ENCODE measurements at regions not wholly inside any gene's neighbourhood (a gene's known extent, or its start where the extent isn't known, plus 50 kb on each side); places are given as distances from the start of the nearest gene placed in this dataset.

DNA sequence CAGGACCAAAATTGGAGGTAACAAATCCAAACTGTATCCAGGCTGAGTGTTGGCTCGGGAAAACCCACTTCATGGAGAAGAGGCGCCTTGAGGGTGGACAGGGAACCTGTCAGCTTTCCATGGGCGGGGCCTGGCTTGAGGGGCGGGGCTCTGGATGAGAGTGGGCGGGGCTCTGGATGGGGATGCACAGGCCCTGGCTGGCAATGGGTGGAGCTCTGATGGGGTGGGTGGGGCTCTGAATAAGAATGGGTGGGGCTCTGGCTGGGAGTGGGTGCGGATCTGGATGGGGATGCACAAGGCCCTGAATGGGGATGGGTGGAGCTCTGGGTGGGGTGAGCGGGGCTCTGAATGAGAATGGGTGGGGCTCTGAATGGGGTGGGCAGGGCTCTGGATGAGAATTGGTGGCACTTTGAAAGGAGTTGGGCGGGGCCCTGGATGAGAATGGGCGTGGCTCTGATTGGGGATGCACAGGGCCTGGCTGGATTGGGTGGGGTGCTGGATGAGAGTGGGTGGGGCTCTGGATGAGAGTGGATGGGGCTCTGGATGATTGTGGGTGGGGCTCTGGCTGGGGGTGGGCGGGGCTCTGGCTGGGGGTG, 96.6 kb upstream of the NPTX2 start:
- intact Hi-C loops (cut with DNase I): no loop called here
- DNase-seq: no peak
- Histone ChIP-seq H3K4me3 (no peak overlapping the region), H3K9me3 (no peaks in the 10 kb centered on the region), H3K36me3 (no peaks in the 10 kb centered on the region), H3K27me3 (peaks cover 0 to 5% (median 0%) of the 10 kb centered on the region in 4 donors), H3K27ac (no peak overlapping the region), H3K4me1 (no peaks in the 10 kb centered on the region)
- TF ChIP-seq, protein P1, sequence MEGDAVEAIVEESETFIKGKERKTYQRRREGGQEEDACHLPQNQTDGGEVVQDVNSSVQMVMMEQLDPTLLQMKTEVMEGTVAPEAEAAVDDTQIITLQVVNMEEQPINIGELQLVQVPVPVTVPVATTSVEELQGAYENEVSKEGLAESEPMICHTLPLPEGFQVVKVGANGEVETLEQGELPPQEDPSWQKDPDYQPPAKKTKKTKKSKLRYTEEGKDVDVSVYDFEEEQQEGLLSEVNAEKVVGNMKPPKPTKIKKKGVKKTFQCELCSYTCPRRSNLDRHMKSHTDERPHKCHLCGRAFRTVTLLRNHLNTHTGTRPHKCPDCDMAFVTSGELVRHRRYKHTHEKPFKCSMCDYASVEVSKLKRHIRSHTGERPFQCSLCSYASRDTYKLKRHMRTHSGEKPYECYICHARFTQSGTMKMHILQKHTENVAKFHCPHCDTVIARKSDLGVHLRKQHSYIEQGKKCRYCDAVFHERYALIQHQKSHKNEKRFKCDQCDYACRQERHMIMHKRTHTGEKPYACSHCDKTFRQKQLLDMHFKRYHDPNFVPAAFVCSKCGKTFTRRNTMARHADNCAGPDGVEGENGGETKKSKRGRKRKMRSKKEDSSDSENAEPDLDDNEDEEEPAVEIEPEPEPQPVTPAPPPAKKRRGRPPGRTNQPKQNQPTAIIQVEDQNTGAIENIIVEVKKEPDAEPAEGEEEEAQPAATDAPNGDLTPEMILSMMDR (IDR thresholded peaks at IDR 0.05): no peak
- no peak for TF ChIP-seq POLR2A (IDR thresholded peaks at IDR 0.05)
- whole genome bisulfite sequencing, 2 donors: 81 to 82% methylated on average over 7 to 8 of the region's 10 CpGs

DNA sequence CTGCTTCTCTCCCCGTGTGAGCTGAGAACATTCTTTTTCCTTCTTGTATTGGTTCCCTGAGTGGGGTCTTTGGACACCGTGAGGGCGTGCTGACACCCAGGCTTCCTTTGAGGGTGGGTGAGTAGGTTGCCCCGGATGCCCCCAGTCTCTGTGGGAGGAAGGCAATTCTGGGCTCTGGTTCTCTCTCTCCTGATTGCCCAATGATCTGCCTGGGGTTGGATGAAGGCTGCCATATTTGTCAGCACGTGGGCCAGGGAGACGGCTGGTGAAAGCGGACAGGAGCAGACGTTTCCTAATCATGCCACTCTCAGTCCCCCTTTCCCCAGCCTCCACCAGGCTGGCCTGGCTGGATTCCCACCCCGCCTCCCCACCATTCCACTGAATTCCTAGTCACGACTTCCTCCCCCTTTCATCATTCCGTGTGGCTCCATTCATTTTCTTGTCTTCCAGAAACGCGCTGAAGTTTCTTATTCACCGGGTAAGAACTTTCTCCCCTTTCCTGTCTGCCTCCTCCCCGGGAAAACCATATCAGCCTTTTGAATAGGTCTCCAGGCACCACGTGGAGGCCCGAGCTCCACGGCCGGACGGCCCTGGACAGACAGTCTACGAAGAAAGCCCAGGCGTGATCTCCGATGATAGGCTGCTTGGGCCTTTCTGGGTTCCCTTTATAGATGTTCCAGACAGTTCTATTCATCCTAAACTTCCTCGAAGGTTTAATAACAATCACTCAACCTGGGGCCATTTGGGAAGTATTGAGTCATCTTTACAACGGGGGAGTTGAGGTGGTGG, 98.7 kb upstream of the NPTX2 start:
- Histone ChIP-seq H3K36me3 (no peaks in the 10 kb centered on the region), H3K4me3 (no peak overlapping the region), H3K9me3 (no peaks in the 10 kb centered on the region), H3K27me3 (peaks cover 0 to 5% (median 0%) of the 10 kb centered on the region in 4 donors), H3K4me1 (no peaks in the 10 kb centered on the region), H3K27ac (no peak overlapping the region)
- no peak for TF ChIP-seq POLR2A (IDR thresholded peaks at IDR 0.05)
- TF ChIP-seq, protein P1 (IDR thresholded peaks at IDR 0.05): no peak
- 73 to 81% methylated on average over 13 to 22 of the region's 25 CpGs for WGBS, 2 donors
- intact Hi-C loops (cut with DNase I): no loop called here
- no peak for DNase-seq

DNA sequence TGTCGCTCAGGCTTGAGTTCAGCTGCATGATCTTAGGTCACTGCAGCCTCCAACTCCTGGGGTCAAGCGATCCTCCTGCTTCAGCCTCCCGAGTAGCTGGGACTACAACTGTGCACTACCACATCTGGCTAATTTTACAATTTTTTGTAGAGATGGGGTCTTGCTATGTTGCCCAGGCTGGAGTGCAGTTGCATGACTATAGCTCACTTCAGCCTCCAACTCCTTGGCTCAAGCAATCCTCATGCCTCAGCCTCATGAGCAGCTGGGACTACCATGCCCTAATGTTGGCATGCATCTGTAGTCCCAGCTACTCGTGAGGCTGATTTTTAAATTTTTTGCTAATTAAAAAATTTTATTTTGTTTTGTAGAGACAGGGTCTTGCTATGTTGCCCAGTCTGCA, 101.9 kb upstream of the NPTX2 start:
- intact Hi-C loops (cut with DNase I): no loop called here
- H3K4me3 ChIP-seq: no peak overlapping the region
- TF ChIP-seq POLR2A (IDR thresholded peaks at IDR 0.05): no peak
- TF ChIP-seq, protein P1 (IDR thresholded peaks at IDR 0.05): no peak
- no peaks in the 10 kb centered on the region for H3K4me1 ChIP-seq
- H3K27ac ChIP-seq: no peak overlapping the region
- H3K36me3 ChIP-seq: no peaks in the 10 kb centered on the region
- 76 to 83% methylated on average over 4 of the region's 4 CpGs for WGBS, 2 donors
- H3K9me3 ChIP-seq: no peaks in the 10 kb centered on the region
- DNase-seq: no peak
- no peaks in the 10 kb centered on the region for H3K27me3 ChIP-seq

DNA sequence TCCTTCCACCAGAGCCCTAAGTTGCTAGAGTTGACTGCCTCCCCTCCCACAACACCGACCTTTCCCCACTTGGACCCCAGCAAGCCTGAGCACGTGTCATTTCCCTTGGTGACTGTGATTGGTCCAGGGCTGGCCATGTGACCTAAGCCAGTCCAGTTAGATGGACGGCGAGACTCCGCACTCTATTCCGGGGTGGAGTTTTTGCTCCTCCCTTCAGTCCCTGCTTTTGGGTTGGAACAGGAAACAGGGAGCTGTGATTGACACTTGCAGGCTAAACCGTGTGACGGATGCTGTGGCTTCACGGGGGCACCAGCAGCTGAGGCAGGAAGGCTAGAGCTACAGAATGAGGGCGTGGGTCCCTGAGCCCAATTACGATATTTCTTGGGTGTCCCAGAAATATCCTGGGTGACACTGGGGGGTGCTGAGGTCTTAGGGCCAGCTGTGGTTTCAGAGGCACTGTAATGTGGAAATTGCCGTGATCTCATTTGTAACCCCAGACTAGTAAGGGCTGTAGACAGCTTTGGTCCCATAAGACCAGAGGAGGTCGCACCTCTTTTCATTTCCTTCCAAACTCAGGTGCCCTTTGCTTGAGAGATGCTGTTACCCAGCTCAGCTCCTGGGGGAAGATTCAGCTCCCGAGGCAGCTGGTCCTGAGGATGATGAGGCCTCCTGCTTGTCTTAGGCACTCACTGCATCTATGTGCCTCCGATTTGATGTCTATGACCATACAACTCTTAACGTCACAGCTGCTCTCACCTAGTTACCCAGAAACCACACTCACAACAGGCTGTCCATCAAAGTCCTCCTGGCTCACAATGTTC, 102.7 kb upstream of the NPTX2 start:
- intact Hi-C loops (cut with DNase I): no loop called here
- Histone ChIP-seq H3K4me3 (no peak overlapping the region), H3K9me3 (no peaks in the 10 kb centered on the region), H3K36me3 (no peaks in the 10 kb centered on the region), H3K27me3 (no peaks in the 10 kb centered on the region), H3K27ac (no peak overlapping the region), H3K4me1 (no peaks in the 10 kb centered on the region)
- WGBS, 2 donors: 57 to 82% methylated on average over 6 to 16 of the region's 16 CpGs
- DNase-seq: no peak
- TF ChIP-seq POLR2A (IDR thresholded peaks at IDR 0.05): no peak
- TF ChIP-seq, protein P1 (IDR thresholded peaks at IDR 0.05): no peak

DNA sequence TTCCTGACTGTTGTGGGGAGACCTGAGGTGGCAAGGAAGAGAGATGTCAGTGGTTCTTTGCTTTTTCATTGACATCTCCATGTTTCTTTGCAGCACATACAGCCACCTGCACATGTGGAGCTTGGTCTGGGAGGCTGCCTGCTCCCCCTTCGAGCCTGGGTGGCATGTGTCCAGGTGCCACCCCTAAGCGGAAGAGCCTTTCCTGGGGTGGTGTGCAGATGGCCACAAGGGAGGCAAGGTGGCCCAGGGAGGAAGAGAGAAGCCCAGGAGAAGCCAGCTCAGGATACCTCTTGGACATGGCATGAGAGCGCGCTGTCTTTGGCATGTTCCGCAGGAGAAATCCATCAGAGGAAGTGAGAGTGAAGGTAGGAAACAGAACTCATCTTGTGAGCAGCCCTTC, 105.9 kb upstream of the NPTX2 start:
- H3K27me3 ChIP-seq: no peaks in the 10 kb centered on the region
- no peaks in the 10 kb centered on the region for H3K4me1 ChIP-seq
- H3K4me3 ChIP-seq: no peak overlapping the region
- no peak for DNase-seq
- no peaks in the 10 kb centered on the region for H3K9me3 ChIP-seq
- no peaks in the 10 kb centered on the region for H3K36me3 ChIP-seq
- 87 to 93% methylated on average over 4 to 5 of the region's 5 CpGs for WGBS, 2 donors
- no peak overlapping the region for H3K27ac ChIP-seq
- TF ChIP-seq POLR2A (IDR thresholded peaks at IDR 0.05): no peak
- TF ChIP-seq, protein P1 (IDR thresholded peaks at IDR 0.05): no peak
- intact Hi-C loops (cut with DNase I): no loop called here
